CD4-positive, alpha-beta T cell treated with Interleukin-17A for 4 hours (primary cell): ENCODE measurements at regions not wholly inside any gene's neighbourhood (a gene's known extent, or its start where the extent isn't known, plus 50 kb on each side); places are given as distances from the start of the nearest gene placed in this dataset.
A peak's percentile ranks its signal among the peaks of the same experiment; 100 is the strongest.
"Not testable (repeated sequence)": the region's sequence is repeated elsewhere in the genome, so short reads cannot be mapped to it uniquely, and the experiment has no call there.

Source experiments
- DNase-seq: peaks from one replicate; pipeline ENCODE4 v3.0.0-alpha.2; 2020; ENCODE audit warnings: mixed read lengths

DNA sequence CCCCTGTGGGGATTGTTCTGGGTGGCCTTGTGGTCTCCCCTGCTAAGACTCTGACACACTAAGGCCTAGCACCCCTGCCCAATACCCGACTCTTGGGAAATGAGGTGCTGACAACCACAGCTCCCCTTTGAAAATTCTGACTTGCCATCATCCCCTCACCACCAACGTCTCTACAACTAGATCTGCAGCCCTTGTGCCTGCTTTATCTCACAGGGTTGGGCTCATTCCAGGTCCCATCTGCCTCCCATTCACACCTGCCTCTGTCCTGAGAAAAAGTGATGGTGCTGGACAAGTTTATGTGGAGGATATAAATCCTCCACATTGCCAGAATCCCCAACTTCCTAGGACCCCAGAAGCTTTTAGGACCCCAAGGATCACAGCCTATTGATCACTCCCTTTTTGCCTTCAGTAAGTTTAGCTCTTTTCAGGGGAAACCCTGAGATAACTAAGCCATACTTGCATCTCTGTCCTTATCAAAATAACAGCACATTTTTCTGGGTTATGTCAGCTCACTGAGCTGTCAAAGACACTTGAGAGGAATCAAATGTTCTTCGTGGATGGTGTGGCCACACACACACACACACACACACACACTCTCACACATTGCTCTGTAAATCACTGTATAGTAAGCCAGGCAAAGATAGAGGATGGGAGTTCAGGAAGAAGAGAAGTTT is 136.8 kb upstream of the CES5A start:
- no peak for DNase-seq

GRCh38 chr16:56005958-56006357 is 130.8 kb upstream of the CES5A start:
- DNase-seq, result no peak

DNA sequence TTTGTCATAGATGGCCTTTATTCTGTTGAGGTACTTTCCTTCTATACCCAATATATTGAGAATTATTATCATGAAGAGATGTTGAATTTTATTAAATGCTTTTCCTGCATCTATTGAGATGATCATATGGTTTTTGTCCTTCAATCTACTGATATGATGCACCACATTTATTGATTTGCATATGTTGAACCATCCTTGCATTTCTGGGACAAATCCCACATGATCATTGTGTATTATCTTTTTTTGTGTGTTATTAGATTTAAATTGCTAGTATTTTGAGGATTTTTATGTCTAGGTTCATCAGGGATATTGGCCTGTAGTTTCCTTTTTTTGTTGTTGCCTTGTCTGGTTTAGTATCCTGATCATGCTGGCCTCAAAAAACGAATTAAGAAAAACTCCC is 124.5 kb upstream of the CES5A start:
- DNase-seq, result no peak

- DNase-seq, result no peak
These were observed 117.9 kb upstream of the CES5A start for GRCh38 chr16:55993088-55993487.

- DNase-seq, result no peak
These were observed 117.4 kb upstream of the CES5A start for GRCh38 chr16:55992551-55992950.

DNA sequence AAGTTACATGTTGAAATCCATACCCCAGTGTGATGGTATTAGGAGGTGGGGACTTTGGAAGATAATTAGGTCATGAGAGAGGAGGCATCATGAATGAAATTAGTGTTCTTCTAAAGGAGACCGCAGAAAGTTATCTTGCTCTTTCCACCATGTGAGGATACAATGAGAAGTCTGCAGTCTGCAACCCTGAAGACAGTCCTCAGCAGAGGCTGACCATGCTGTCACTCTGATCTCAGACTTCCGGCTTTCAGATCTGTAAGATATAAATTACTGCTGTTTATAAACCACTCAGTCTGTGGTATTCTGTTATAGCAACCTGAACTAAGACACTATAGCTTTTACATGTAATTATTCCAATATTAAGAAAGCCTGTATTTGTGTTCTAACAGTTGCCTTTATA is 116.7 kb upstream of the CES5A start:
- no peak for DNase-seq

DNA sequence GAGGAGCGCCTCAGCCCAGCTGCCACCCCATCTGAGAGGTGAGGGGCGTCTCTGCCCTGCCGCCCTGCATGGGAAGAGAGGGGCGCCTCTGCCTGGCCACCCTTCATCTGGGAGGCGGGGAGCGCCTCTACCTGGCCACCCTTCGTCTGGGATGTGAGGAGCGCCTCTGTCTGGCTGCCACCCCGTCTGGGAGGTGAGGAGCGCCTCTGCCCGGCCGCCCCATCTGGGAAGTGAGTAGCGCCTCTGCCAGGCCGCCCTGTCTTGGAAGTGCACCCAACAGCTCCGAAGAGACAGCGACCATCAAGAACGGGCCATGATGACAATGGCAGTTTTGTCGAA is 114.4 kb upstream of the CES5A start:
- DNase-seq, result no peak

DNA sequence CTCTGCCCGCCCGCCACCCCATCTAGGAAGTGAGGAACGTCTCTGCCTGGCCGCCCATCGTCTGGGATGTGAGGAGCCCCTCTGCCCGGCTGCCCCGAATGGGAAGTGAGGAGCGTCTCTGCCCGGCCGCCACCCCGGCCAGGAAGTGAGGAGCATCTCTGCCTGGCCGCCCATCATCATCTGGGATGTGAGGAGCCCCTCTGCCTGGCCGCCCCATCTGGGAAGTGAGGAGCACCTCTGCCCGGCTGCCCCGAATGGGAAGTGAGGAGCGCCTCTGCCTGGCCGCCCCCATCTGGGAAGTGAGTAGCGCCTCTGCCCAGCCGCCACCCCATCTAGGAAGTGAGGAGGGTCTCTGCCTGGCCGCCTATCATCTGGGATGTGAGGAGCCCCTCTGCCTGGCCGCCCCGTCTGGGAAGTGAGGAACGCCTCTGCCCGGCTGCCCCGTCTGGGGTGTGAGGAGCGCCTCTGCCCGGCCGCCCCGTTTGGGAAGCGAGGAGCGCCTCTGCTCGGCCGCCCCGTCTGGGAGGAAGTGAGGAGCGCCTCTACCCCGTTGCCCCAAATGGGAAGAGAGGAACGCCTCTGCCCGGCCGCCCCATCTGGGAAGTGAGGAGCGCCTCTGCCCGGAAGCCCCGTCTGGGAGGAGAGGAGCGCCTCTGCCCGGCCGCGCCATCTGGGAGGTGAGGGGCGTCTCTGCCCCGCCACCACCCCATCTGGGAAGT is 113.8 kb upstream of the CES5A start:
- DNase-seq, result not testable (repeated sequence)

DNA sequence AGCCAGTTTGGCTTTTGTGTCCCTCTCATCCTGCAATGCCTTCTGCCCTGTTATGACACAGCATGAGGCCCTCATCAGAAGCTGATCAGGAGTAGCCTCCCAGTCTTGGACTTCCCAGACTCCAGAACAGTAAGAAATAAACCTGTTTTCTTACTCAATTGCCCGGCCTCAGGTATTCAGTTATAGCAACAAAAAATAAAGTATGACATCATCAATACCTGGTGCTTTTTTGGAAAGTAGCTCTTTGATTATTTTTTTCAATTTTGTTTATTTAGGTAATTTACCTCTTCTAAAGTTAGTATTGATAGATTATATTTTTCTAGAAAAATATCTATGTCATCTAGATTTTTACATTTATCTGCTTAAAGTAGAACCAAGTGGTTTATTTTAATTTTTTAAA is 112.8 kb upstream of the CES5A start:
- no peak for DNase-seq

GRCh38 chr16:55982597-55982996 is 107.4 kb upstream of the CES5A start:
- no peak for DNase-seq

GRCh38 chr16:55981557-55981956 is 106.4 kb upstream of the CES5A start:
- no peak for DNase-seq

DNA sequence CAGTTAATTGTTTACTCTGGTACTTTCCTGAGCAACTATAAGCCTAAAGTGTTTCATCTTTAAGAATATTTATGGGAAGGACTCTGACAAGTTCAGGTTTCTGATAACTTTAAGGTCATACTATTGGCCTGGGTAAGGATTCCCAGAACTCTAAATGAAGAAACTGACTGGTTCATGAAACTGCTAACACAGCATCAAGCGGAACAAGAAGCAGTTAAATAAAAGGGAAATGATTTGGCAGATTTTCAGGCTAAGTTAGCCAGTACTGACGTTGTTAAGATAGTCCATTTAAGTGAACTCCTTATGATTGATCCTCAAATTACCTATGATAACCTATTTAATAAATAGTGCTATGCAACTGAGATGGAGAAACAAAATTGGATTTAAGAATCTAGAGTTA is 101.6 kb upstream of the CES5A start:
- no peak for DNase-seq

DNA sequence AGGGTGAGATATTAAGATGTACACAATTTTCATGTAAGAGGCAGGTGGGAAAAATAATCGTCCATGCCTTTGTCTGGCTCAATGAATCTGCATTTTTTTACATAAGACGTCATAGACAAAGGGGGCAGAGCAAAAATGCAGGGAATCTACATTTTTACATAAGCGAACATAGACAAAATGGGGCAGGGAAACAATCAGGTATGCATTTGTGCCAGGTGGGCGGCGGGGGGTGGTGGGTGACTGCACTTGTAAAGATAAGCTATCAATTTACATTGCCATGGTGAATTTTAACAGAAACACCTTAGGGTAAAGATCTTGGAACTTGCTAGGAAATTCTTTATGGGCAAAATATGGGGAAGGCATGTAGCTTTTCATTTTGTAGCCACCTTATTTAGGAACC is 96.3 kb upstream of the CES5A start:
- no peak for DNase-seq

DNA sequence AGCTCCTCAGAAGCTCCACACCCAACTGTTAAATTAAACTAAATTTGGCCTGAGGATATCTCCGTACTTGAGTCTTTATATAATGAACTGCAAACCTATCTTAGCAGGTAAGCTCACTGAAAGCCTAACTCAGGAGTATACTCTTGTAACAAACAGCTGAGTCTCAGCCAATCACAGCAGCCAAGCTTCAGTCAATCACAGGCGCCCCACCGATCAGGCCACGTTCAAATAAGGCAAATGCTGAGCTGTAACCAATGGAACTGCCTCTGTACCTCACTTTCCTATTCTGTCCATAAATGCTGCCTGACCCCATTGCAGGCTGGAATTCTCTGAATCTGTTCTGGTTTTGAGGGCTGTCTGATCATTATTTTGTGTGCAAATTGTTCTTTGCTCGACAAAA is 93.0 kb upstream of the CES5A start:
- no peak for DNase-seq

DNA sequence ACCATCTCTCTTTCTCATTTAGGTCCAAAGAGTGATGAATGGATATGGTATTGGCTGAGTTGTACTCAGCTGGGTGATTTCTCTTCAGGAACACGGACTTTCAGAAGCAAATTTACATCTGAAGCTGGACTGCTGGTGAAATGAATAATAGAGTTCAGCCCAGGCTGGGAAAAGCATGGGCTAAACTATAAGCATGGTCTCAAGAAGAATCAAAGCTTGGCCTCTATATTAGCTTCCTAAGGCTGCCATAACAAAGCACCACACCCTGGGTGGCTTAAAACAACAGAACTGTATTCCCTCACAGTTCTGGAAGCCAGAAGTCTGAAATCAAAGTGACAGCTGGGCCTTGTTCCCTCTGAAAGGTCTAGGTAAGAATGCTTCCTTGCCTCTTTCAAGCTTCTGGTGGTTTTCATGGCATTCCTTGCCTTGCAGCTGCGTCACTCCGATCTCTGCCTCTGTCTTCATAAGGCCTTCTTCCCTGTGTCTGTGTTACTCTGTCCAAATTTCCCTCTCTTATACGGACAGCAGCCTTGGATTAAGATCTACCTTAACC is 89.8 kb upstream of the CES5A start:
- no peak for DNase-seq

DNA sequence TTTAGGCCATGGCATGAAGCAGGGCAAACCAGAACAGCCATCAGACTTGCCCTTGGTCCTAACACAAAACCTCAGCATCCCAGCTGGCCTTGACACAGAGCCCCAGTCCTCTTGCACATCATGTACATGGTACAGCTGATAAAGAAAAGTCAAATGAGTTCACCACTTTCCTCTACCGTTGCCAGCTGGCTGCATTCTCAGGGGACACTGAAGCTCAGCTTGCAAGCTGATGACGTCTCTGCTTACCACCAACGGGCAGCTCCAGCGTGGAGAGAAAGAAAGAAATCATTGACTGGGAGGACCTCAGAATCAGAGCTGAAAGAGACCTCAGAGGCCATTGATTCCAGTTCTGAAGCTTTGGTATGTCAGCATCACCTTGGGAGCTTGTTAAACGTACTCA is 80.7 kb upstream of the CES5A start:
- no peak for DNase-seq

DNA sequence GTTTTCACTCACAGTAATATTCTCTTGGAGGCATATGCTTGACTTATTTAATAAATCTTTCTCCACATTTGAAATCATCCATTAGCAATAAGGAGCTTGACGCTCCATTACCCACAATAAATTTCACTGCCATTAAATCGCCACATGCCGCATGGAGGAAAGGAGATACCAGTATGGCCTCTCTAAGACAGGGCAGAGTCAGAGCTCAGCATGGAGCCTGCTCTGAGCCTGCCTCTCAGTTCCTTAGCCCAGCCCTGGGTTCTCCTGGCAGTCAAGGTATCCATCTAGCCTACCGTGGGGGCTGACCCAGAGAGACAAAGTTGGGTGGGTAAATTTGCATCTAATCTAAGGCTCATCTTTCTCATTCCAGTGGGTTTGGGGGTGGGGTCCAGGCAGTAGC is 80.3 kb upstream of the CES5A start:
- no peak for DNase-seq

DNA sequence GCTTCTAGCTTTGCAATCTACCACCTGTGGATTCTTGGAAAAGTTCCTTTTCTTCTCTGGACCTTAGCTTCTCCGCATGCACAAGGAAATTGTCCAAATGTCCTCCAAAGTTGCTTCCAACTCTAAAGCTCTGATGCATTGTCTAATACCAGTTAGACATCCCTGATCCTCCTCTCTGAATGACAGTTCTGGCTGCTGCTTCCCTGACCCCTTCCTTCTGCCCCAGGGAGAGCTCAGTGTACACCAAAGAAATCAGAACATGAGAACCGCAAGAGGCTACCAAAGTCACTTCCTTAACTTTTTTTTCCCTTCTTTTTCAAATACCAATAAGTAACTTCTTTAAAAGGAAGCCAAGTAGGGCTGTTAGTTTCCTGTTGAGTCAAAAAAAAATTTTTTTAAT is 79.7 kb upstream of the CES5A start:
- DNase-seq, result no peak

DNA sequence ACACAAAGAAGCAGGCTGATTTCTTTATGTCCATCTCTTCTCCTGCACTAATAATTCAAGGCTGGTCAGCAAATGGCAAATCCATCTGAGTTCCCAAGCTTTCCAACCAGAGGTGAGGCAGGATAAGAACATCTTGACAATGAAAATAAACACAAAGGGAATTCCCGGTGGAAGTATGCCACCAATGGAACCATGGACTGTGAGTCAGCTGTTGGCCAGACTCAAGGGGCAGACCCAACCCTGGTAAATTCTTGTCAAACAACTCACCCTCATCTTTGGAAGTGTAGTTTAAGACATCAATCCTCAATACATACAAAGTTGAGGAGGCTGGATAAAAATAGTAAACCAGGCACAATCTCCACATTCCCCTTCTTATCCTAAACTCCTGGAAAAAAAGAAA is 74.3 kb upstream of the CES5A start:
- DNase-seq, result no peak

DNA sequence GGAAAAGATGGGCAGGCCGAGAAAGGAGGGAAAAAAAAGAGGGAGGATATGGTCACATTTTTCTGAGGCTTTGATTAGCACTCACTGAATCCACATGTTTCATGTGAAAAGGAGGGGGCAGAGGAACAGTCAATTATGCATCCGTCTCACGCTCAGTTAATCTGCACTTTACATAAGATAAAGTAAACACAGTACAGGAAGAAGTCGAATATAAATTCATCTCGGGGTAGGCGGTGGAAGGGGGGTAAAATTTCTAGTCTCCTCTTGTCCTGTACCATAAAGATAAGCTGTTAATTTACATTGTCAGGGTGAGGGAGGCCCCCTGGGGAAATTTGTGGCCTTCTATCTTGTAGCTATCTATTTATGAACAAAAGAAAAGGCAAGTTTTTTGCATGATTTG is 73.1 kb upstream of the CES5A start:
- DNase-seq, result no peak

DNA sequence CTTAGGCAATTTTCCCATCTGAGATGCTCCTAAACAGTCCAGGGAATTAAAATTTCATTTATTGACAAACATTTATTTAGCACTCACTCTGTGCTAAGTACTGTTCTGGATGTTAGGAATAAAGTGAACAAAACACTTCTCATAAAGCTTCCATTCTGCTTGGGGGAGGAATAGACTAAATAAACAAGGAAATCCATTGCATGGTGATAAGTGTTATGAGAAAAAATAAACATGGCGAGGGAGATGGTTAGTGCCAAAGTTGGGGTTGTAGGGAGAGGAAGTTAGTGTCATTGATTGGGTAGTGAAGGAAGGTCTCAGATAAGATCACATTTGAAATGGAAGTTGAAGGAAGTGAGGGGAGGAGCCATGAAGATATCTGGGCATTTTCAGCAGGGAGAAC is 72.2 kb upstream of the CES5A start:
- DNase-seq, result no peak

GRCh38 chr16:55944377-55944802 is 69.2 kb upstream of the CES5A start:
- peak; percentile 58 for DNase-seq

GRCh38 chr16:55943267-55943666 is 68.1 kb upstream of the CES5A start:
- no peak for DNase-seq

- DNase-seq, result no peak
These were observed 67.6 kb upstream of the CES5A start for GRCh38 chr16:55942821-55943220.

DNA sequence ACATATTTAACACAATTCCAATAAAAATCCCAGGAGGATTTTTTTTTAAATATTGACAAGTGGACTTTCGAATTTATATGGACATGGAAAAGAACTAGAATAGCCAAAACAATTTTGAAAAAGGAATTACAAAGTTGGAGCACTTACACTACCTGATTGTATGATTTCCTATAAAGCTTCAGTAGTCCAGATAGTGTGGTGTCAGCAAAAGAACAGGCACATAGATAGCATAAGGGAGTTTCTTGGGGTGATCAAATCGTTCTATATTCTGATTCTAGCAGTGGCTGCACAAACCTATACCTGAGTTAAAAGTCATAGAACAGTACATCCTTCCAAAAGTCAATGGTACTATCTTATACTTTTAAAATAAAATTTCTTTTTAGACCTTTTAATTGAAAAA is 66.4 kb upstream of the CES5A start:
- no peak for DNase-seq
